GM18520 (cell line): ENCODE measurements at regions not wholly inside any gene's neighbourhood (a gene's known extent, or its start where the extent isn't known, plus 50 kb on each side); places are given as distances from the start of the nearest gene placed in this dataset.
"Not testable (repeated sequence)": the region's sequence is repeated elsewhere in the genome, so short reads cannot be mapped to it uniquely, and the experiment has no call there.

ENCODE experiments used
- ATAC-seq: cut with Tn5 transposase; IDR thresholded peaks from one replicate; pipeline ENCODE4 v1.9.1; 2021; ENCODE audit not compliant: unreplicated experiment

GRCh38 chr5:19141937-19142524, 846.0 kb downstream of the CDH18 start:
- ATAC-seq: not testable (repeated sequence)

GRCh38 chr5:19142713-19143414, 845.1 kb downstream of the CDH18 start:
- ATAC-seq: not testable (repeated sequence)

GRCh38 chr5:19143935-19144334, 844.1 kb downstream of the CDH18 start:
- no peak for ATAC-seq

GRCh38 chr5:19169426-19169825, 818.6 kb downstream of the CDH18 start:
- no peak for ATAC-seq

GRCh38 chr5:19172926-19173470, 815.0 kb downstream of the CDH18 start:
- no peak for ATAC-seq

- ATAC-seq: no peak
These were observed 812.0 kb downstream of the CDH18 start for GRCh38 chr5:19175776-19176570.

- no peak for ATAC-seq
These were observed 808.4 kb downstream of the CDH18 start for GRCh38 chr5:19179571-19179970.

- ATAC-seq: no peak
These were observed 798.8 kb downstream of the CDH18 start for GRCh38 chr5:19189176-19189575.

GRCh38 chr5:19193631-19194030, 794.4 kb downstream of the CDH18 start:
- ATAC-seq: no peak

GRCh38 chr5:19196631-19197030, 791.4 kb downstream of the CDH18 start:
- ATAC-seq: no peak

GRCh38 chr5:19200251-19200650, 787.7 kb downstream of the CDH18 start:
- no peak for ATAC-seq

GRCh38 chr5:19208397-19208796, 779.6 kb downstream of the CDH18 start:
- ATAC-seq: no peak

GRCh38 chr5:19210886-19211285, 777.1 kb downstream of the CDH18 start:
- ATAC-seq: no peak

- ATAC-seq: no peak
These were observed 758.7 kb downstream of the CDH18 start for GRCh38 chr5:19229179-19229835.

- ATAC-seq: no peak
These were observed 754.4 kb downstream of the CDH18 start for GRCh38 chr5:19233573-19233972.

GRCh38 chr5:19235101-19235584, 752.9 kb downstream of the CDH18 start:
- no peak for ATAC-seq

- ATAC-seq: no peak
These were observed 747.8 kb downstream of the CDH18 start for GRCh38 chr5:19240170-19240569.

GRCh38 chr5:19241690-19242089, 746.3 kb downstream of the CDH18 start:
- ATAC-seq: no peak

- ATAC-seq: not testable (repeated sequence)
These were observed 741.8 kb downstream of the CDH18 start for GRCh38 chr5:19246191-19246590.

- ATAC-seq: no peak
These were observed 740.7 kb downstream of the CDH18 start for GRCh38 chr5:19247302-19247701.

- ATAC-seq: no peak
These were observed 732.0 kb downstream of the CDH18 start for GRCh38 chr5:19256036-19256435.
